ENCODE measurements at regions not wholly inside any gene's neighbourhood (a gene's known extent, or its start where the extent isn't known, plus 50 kb on each side); places are given as distances from the start of the nearest gene placed in this dataset.

DNA sequence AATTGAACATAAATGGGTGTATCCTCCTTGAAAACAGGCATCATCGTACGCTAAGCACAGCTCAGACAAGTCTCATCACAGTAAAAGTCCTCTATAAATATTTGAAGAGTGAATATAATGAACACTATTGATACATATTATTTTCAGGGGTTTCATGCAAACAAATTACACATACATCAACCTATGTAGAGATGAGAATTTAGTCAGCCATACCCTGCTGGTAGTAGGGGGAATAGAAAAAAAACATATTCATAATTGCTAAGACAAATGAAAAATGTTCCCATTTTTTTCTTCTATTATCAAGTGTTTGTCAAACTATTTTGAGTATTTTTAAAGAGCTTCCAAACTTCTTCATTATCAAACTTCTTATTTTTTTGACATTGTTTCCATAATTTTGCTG lies 205.6 kb upstream of the SOX5 start:
- H3K4me3 ChIP-seq (ENCODE audit: low read length in 3 of 3), result no peak overlapping the region
- intact Hi-C loops (cut with DNase I), result no loop called here
- no peak overlapping the region for H3K27ac ChIP-seq (ENCODE audit: low read depth in 2 of 2, low read length in 2 of 2)
- DNase-seq (no peak), FAIRE-seq (no peak)
- no peaks in the 10 kb centered on the region for H3K9me3 ChIP-seq (ENCODE audit: control insufficient read depth in 2 of 3, insufficient read depth in 1 of 3, low read length in 3 of 3)
- TF ChIP-seq, protein P1, sequence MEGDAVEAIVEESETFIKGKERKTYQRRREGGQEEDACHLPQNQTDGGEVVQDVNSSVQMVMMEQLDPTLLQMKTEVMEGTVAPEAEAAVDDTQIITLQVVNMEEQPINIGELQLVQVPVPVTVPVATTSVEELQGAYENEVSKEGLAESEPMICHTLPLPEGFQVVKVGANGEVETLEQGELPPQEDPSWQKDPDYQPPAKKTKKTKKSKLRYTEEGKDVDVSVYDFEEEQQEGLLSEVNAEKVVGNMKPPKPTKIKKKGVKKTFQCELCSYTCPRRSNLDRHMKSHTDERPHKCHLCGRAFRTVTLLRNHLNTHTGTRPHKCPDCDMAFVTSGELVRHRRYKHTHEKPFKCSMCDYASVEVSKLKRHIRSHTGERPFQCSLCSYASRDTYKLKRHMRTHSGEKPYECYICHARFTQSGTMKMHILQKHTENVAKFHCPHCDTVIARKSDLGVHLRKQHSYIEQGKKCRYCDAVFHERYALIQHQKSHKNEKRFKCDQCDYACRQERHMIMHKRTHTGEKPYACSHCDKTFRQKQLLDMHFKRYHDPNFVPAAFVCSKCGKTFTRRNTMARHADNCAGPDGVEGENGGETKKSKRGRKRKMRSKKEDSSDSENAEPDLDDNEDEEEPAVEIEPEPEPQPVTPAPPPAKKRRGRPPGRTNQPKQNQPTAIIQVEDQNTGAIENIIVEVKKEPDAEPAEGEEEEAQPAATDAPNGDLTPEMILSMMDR (IDR thresholded peaks at IDR 0.05; ENCODE audit: borderline replicate concordance, extremely low read depth, insufficient read depth), result no peak
- H3K36me3 ChIP-seq (ENCODE audit: control insufficient read depth in 2 of 3, insufficient read depth in 3 of 3, low read length in 3 of 3), result no peaks in the 10 kb centered on the region
- H3K4me1 ChIP-seq (ENCODE audit: control insufficient read depth in 2 of 3, insufficient read depth in 2 of 3, low read depth in 1 of 3, low read length in 3 of 3), result no peaks in the 10 kb centered on the region
- no peaks in the 10 kb centered on the region for H3K27me3 ChIP-seq (ENCODE audit: control insufficient read depth, insufficient read depth, low read length)
- no peak overlapping the region for H3K9ac ChIP-seq (ENCODE audit: low read length in 3 of 3)

GRCh38 chr12:24153079-24153478 lies 203.6 kb upstream of the SOX5 start:
- intact Hi-C loops (cut with DNase I), result no loop called here
- Histone ChIP-seq H3K36me3 (ENCODE audit: control insufficient read depth in 2 of 3, insufficient read depth in 3 of 3, low read length in 3 of 3) (no peaks in the 10 kb centered on the region), H3K4me3 (ENCODE audit: low read length in 3 of 3) (no peak overlapping the region), H3K9ac (ENCODE audit: low read length in 3 of 3) (no peak overlapping the region), H3K4me1 (ENCODE audit: control insufficient read depth in 2 of 3, insufficient read depth in 2 of 3, low read depth in 1 of 3, low read length in 3 of 3) (no peaks in the 10 kb centered on the region), H3K27ac (ENCODE audit: low read depth in 2 of 2, low read length in 2 of 2) (no peak overlapping the region), H3K27me3 (ENCODE audit: control insufficient read depth, insufficient read depth, low read length) (no peaks in the 10 kb centered on the region), H3K9me3 (ENCODE audit: control insufficient read depth in 2 of 3, insufficient read depth in 1 of 3, low read length in 3 of 3) (no peaks in the 10 kb centered on the region)
- TF ChIP-seq, protein P1 (IDR thresholded peaks at IDR 0.05; ENCODE audit: borderline replicate concordance, extremely low read depth, insufficient read depth), result no peak
- DNase-seq, result no peak
- FAIRE-seq, result no peak

DNA sequence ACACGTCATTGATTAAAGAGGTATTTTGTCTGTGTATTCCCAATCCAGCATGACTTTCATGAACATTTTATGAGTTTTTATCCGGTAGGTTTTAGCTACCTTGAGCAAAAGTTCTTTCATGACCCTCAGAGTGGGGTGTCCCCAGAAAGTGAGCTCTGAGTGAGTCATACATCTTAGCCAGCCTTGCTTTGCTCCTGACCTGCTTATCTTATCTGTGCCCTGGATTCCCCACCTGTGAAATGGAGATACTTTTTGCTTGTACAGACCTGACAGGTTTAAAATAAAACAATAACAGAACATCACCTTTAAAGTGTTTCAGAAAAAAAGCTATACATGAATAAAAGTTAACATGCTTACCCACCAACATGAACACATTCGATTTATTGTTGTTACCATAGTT lies 202.8 kb upstream of the SOX5 start:
- Histone ChIP-seq H3K27ac (ENCODE audit: low read depth in 2 of 2, low read length in 2 of 2) (no peak overlapping the region), H3K4me3 (ENCODE audit: low read length in 3 of 3) (no peak overlapping the region), H3K9ac (ENCODE audit: low read length in 3 of 3) (no peak overlapping the region), H3K9me3 (ENCODE audit: control insufficient read depth in 2 of 3, insufficient read depth in 1 of 3, low read length in 3 of 3) (no peaks in the 10 kb centered on the region), H3K36me3 (ENCODE audit: control insufficient read depth in 2 of 3, insufficient read depth in 3 of 3, low read length in 3 of 3) (no peaks in the 10 kb centered on the region), H3K27me3 (ENCODE audit: control insufficient read depth, insufficient read depth, low read length) (no peaks in the 10 kb centered on the region), H3K4me1 (ENCODE audit: control insufficient read depth in 2 of 3, insufficient read depth in 2 of 3, low read depth in 1 of 3, low read length in 3 of 3) (no peaks in the 10 kb centered on the region)
- DNase-seq (no peak), FAIRE-seq (no peak)
- TF ChIP-seq, protein P1 (IDR thresholded peaks at IDR 0.05; ENCODE audit: borderline replicate concordance, extremely low read depth, insufficient read depth), result no peak
- intact Hi-C loops (cut with DNase I), result no loop called here

GRCh38 chr12:24143928-24144327 lies 194.5 kb upstream of the SOX5 start:
- Histone ChIP-seq H3K27ac (ENCODE audit: low read depth in 2 of 2, low read length in 2 of 2) (no peak overlapping the region), H3K9ac (ENCODE audit: low read length in 3 of 3) (no peak overlapping the region), H3K4me3 (ENCODE audit: low read length in 3 of 3) (no peak overlapping the region), H3K4me1 (ENCODE audit: control insufficient read depth in 2 of 3, insufficient read depth in 2 of 3, low read depth in 1 of 3, low read length in 3 of 3) (no peaks in the 10 kb centered on the region), H3K27me3 (ENCODE audit: control insufficient read depth, insufficient read depth, low read length) (no peaks in the 10 kb centered on the region), H3K9me3 (ENCODE audit: control insufficient read depth in 2 of 3, insufficient read depth in 1 of 3, low read length in 3 of 3) (no peaks in the 10 kb centered on the region), H3K36me3 (ENCODE audit: control insufficient read depth in 2 of 3, insufficient read depth in 3 of 3, low read length in 3 of 3) (no peaks in the 10 kb centered on the region)
- FAIRE-seq (no peak), DNase-seq (no peak)
- TF ChIP-seq, protein P1 (IDR thresholded peaks at IDR 0.05; ENCODE audit: borderline replicate concordance, extremely low read depth, insufficient read depth), result no peak
- intact Hi-C loops (cut with DNase I), result no loop called here

Measured in kidney (tissue), 13 donors.